HCT116 (cell line): ENCODE measurements at regions not wholly inside any gene's neighbourhood (a gene's known extent, or its start where the extent isn't known, plus 50 kb on each side); places are given as distances from the start of the nearest gene placed in this dataset.

ENCODE experiments used
- ATAC-seq: fragments of 200-7000 bp; cut with Tn5 transposase; 2 replicates; pipeline ENCODE4 v1.9.1; 2020; ENCODE audit warnings: mild to moderate bottlenecking, moderate library complexity
- BruUV-seq: library from RNA; stranded (reverse); fragments of 400-500 nt; replicated peaks from 2 replicates; lab custom pipeline; 2021; lab: Mats Ljungman, UMichigan
- CTCF ChIA-PET: fragments of 300-600 bp; sonication (Branson Sonifier 250); formaldehyde crosslinking; loops from one replicate; lab custom pipeline; 2021; ENCODE audit warnings: antibody characterized with exemption; lab: Charles Lee
- POLR2A ChIA-PET: fragments of 300-600, 350-600 bp; sonication (Branson Sonifier 250); formaldehyde crosslinking; loops from one replicate; lab custom pipeline; 2021; ENCODE audit warnings: antibody characterized with exemption; lab: Charles Lee
- RAD21 ChIA-PET, 2 experiments: fragments of 300-600 bp; sonication (Branson Sonifier 250); formaldehyde crosslinking; loops; one replicate each; lab custom pipeline; 2023; ENCODE audit warnings: low total read pairs in 2 of 2; ENCODE audit not compliant: uncharacterized antibody in 2 of 2, unreplicated experiment in 2 of 2, low non-redundant PET in 1 of 2; lab: Charles Lee
- DNase-seq: peaks from one replicate; pipeline ENCODE4 v3.0.0-alpha.2; 2010; ENCODE audit warnings: low read depth, low spot score
- H2AFZ ChIP-seq: fragments of 200-600 bp; shearing (Covaris generic), sonication (generic); 2 replicates; pipeline ENCODE4 v1.6.1; 2017; ENCODE audit warnings: low read depth, mixed run types, mixed read lengths, antibody characterized with exemption, low read length; ENCODE audit not compliant: poor library complexity, severe bottlenecking
- H3K27ac ChIP-seq: 2 replicates; pipeline ENCODE4 v1.5.1; 2012; ENCODE audit warnings: low read depth, low read length
- H3K27me3 ChIP-seq: fragments of 200-600 bp; sonication (generic); 2 replicates; pipeline ENCODE4 v1.6.1; 2016; ENCODE audit warnings: mixed run types, low read length, mixed read lengths; ENCODE audit not compliant: insufficient read depth
- H3K36me3 ChIP-seq, 2 experiments: fragments of 200-500 bp in 1 of 2; fragments of 200-600 bp in 1 of 2; sonication (Bioruptor generic) in 1 of 2; sonication (generic) in 1 of 2; 2 replicates each; pipeline versions ENCODE4 v1.5.1 to v1.6.1; 2014 to 2016; ENCODE audit warnings: low read length in 2 of 2, inconsistent platforms in 1 of 2, mixed read lengths in 1 of 2, mixed run types in 1 of 2; ENCODE audit not compliant: insufficient read depth in 2 of 2, control insufficient read depth in 1 of 2
- H3K4me1 ChIP-seq, 2 experiments: fragments of 200-600 bp in 1 of 2; sonication (generic) in 1 of 2; 2 replicates each; pipeline versions ENCODE4 v1.5.1 to v1.6.1; 2012 to 2017; ENCODE audit warnings: low read length in 2 of 2, inconsistent platforms in 1 of 2, mild to moderate bottlenecking in 1 of 2, mixed read lengths in 1 of 2, mixed run types in 1 of 2, moderate library complexity in 1 of 2; ENCODE audit not compliant: insufficient read depth in 2 of 2, control insufficient read depth in 1 of 2
- H3K4me2 ChIP-seq: fragments of 200-600 bp; sonication (generic); 2 replicates; pipeline ENCODE4 v1.6.1; 2017; ENCODE audit warnings: mixed run types, low read length, mixed read lengths
- H3K4me3 ChIP-seq, 2 experiments: fragments of 200-600 bp in 1 of 2; sonication (generic) in 1 of 2; replicated peaks in 1 of 2; 2 replicates each; pipeline ENCODE4 v1.5.1; 2011 to 2016; ENCODE audit warnings: low read length in 2 of 2, control low read depth in 1 of 2, low read depth in 1 of 2, mild to moderate bottlenecking in 1 of 2, mixed read lengths in 1 of 2, mixed run types in 1 of 2
- H3K79me2 ChIP-seq: fragments of 200-600 bp; sonication (generic); 2 replicates; pipeline ENCODE4 v1.6.1; 2017; ENCODE audit warnings: mild to moderate bottlenecking, mixed run types, low read length, moderate library complexity, mixed read lengths; ENCODE audit not compliant: insufficient read depth
- H3K9ac ChIP-seq: fragments of 200-600 bp; sonication (generic); 2 replicates; pipeline ENCODE4 v1.6.1; 2016; ENCODE audit warnings: low read length, mixed read lengths
- H3K9me2 ChIP-seq: fragments of 200-600 bp; sonication (generic), shearing (Covaris generic); 2 replicates; pipeline ENCODE4 v1.6.1; 2017; ENCODE audit warnings: mixed run types, mild to moderate bottlenecking, moderate library complexity; ENCODE audit not compliant: insufficient read depth
- H3K9me3 ChIP-seq, 2 experiments: fragments of 200-500 bp in 1 of 2; fragments of 200-600 bp in 1 of 2; sonication (Bioruptor generic) in 1 of 2; sonication (generic) in 1 of 2; 2 replicates each; pipeline ENCODE4 v1.6.1; 2014 to 2017; ENCODE audit warnings: low read length in 2 of 2, mixed read lengths in 2 of 2, inconsistent platforms in 1 of 2, low read depth in 1 of 2, mild to moderate bottlenecking in 1 of 2, mixed run types in 1 of 2, moderate library complexity in 1 of 2; ENCODE audit not compliant: control insufficient read depth in 1 of 2, insufficient read depth in 1 of 2
- H4K20me1 ChIP-seq: fragments of 200-600 bp; sonication (generic), shearing (Covaris generic); 2 replicates; pipeline ENCODE4 v1.6.1; 2017; ENCODE audit warnings: mixed run types, mild to moderate bottlenecking, moderate library complexity; ENCODE audit not compliant: insufficient read depth
- EGR1 ChIP-seq: IDR thresholded peaks from 2 replicates; pipeline ENCODE4 v1.6.1; 2012; ENCODE audit warnings: low read depth
- ELF1 ChIP-seq: IDR thresholded peaks from 2 replicates; pipeline ENCODE4 v1.6.1; 2012; ENCODE audit warnings: low read depth, borderline replicate concordance
- EZH2phosphoT487 ChIP-seq: fragments of 200-600 bp; IDR thresholded peaks from 2 replicates; pipeline ENCODE4 v1.6.1; 2018; ENCODE audit warnings: antibody characterized with exemption, borderline replicate concordance
- FOSL1 ChIP-seq: IDR thresholded peaks from 2 replicates; pipeline ENCODE4 v1.6.1; 2012; ENCODE audit warnings: low read depth
- JUND ChIP-seq: IDR thresholded peaks from 2 replicates; pipeline ENCODE4 v1.6.1; 2012
- POLR2A ChIP-seq: IDR thresholded peaks from 2 replicates; pipeline ENCODE4 v1.7.0; 2011; ENCODE audit warnings: borderline replicate concordance; ENCODE audit not compliant: insufficient read depth, insufficient read length; ENCODE audit errors: extremely low read depth
- POLR2AphosphoS5 ChIP-seq: IDR thresholded peaks from 2 replicates; pipeline ENCODE4 v1.6.1; 2011; ENCODE audit warnings: mild to moderate bottlenecking, low read depth, low read length, moderate library complexity
- RAD21 ChIP-seq: IDR thresholded peaks from 2 replicates; pipeline ENCODE4 v1.6.1; 2012; ENCODE audit warnings: low read depth, mild to moderate bottlenecking
- SP1 ChIP-seq: IDR thresholded peaks from 2 replicates; pipeline ENCODE4 v1.6.1; 2012; ENCODE audit warnings: low read depth
- TCF7L2 ChIP-seq: IDR thresholded peaks from 2 replicates; pipeline ENCODE4 v1.7.0; 2011; ENCODE audit warnings: borderline replicate concordance, inconsistent platforms; ENCODE audit not compliant: insufficient read depth, insufficient read length; ENCODE audit errors: extremely low read depth
- ZFX ChIP-seq: fragments of 450-650 bp; IDR thresholded peaks from 2 replicates; pipeline ENCODE4 v1.6.1; 2017
- intact Hi-C: fragments of 100-400 bp; cut with micrococcal nuclease; formaldehyde crosslinking; loops from 2 replicates; pipeline ENCODE4 v1.10.0; 2022
- TF ChIP-seq, protein P1 (sequence below): IDR thresholded peaks from 2 replicates; pipeline ENCODE4 v1.6.1; 2012
- TF ChIP-seq, protein P2 (sequence below), 3 experiments: fragments of 200-600 bp in 1 of 3; sonication (generic) in 1 of 3; IDR thresholded peaks in 2 of 3; conservative IDR thresholded peaks in 1 of 3; 2 replicates each; pipeline ENCODE4 v1.5.1; 2012 to 2017; ENCODE audit warnings: low read depth in 2 of 3, low read length in 2 of 3, antibody characterized with exemption in 1 of 3, borderline replicate concordance in 1 of 3, control low read depth in 1 of 3, mild to moderate bottlenecking in 1 of 3, mixed read lengths in 1 of 3, mixed run types in 1 of 3, moderate library complexity in 1 of 3; ENCODE audit not compliant: insufficient read depth in 1 of 3
- TF ChIP-seq, protein P3 (sequence below): IDR thresholded peaks from 2 replicates; pipeline ENCODE4 v1.6.1; 2012

DNA sequence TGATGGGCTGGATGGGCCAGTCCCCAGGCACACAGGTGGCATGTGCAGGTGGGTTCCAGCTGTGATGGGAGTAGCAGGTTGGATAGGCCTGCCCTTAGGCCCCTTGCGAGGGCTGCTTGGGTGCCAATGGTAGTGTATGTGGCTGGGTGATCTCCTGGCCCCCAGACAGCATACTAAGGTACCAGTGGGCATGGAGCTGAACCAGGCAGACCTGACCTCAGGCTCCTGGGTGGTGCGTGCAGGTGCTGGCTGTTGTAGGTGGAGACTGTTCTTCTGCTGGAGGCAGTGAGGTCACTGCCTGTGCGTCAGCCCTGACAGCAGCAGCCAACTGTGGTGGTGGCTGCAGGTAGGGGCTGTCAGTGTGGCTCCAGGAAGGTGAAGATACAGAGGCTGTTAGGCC lies 384.7 kb downstream of the ANKRD7 start:
- no TSS peak for BruUV-seq
- H3K4me3 ChIP-seq: no peak overlapping the region
- TF ChIP-seq POLR2A: no peak
- TF ChIP-seq, protein P1, sequence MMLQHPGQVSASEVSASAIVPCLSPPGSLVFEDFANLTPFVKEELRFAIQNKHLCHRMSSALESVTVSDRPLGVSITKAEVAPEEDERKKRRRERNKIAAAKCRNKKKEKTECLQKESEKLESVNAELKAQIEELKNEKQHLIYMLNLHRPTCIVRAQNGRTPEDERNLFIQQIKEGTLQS: no peak
- TF ChIP-seq, all 23 proteins: peak for 0
- no peak overlapping the region for H3K27ac ChIP-seq
- H3K79me2 ChIP-seq: no peaks in the 10 kb centered on the region
- ChIA-PET CTCF (no interaction called here), RAD21 (no interaction called here), POLR2A (no interaction called here)
- no peaks in the 10 kb centered on the region for H3K9me3 ChIP-seq
- H3K4me1 ChIP-seq: no peaks in the 10 kb centered on the region
- ATAC-seq (no peak), DNase-seq (no peak)
- no peak overlapping the region for H2AFZ ChIP-seq
- H4K20me1 ChIP-seq: no peaks in the 10 kb centered on the region
- no peak overlapping the region for H3K9ac ChIP-seq
- H3K27me3 ChIP-seq: no peaks in the 10 kb centered on the region
- peaks cover 3% of the 10 kb centered on the region; the same call in 1 of the 2 replicates for H3K9me2 ChIP-seq
- H3K4me2 ChIP-seq: no peak overlapping the region
- H3K36me3 ChIP-seq: no peaks in the 10 kb centered on the region
- intact Hi-C loops: no loop called here

DNA sequence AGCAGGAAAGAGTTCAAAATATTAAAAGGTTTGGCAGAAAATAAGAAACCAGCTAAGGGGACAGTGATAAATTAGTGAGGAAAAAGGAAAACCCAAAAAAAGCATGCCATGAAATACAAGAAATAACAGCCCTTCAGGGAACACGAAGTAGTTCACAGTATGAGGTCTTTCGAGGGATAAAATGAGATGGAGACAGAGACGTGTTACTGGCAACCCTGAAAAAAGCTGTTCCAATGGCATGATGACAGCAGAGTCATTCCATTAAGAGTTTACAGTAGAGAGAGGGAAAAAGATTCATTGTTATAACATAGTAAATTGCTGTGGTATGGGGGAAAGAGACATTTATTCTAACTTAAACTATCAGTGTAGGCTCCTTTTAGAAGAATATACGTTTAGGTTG lies 391.2 kb downstream of the ANKRD7 start:
- POLR2A ChIA-PET: no interaction called here
- CTCF ChIA-PET: no interaction called here
- no peaks in the 10 kb centered on the region for H3K9me3 ChIP-seq
- no TSS peak for BruUV-seq
- intact Hi-C loops: no loop called here
- TF ChIP-seq POLR2AphosphoS5 (no peak), FOSL1 (no peak), POLR2A (no peak), EGR1 (no peak), TCF7L2 (no peak), RAD21 (no peak), EZH2phosphoT487 (no peak), SP1 (no peak), ELF1 (no peak), ZFX (no peak), JUND (no peak)
- TF ChIP-seq, protein P2, sequence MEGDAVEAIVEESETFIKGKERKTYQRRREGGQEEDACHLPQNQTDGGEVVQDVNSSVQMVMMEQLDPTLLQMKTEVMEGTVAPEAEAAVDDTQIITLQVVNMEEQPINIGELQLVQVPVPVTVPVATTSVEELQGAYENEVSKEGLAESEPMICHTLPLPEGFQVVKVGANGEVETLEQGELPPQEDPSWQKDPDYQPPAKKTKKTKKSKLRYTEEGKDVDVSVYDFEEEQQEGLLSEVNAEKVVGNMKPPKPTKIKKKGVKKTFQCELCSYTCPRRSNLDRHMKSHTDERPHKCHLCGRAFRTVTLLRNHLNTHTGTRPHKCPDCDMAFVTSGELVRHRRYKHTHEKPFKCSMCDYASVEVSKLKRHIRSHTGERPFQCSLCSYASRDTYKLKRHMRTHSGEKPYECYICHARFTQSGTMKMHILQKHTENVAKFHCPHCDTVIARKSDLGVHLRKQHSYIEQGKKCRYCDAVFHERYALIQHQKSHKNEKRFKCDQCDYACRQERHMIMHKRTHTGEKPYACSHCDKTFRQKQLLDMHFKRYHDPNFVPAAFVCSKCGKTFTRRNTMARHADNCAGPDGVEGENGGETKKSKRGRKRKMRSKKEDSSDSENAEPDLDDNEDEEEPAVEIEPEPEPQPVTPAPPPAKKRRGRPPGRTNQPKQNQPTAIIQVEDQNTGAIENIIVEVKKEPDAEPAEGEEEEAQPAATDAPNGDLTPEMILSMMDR (IDR thresholded peaks at IDR 0.05 in 2 of 3, conservative IDR thresholded peaks at IDR 0.05 in 1 of 3; ENCODE audit: borderline replicate concordance in 1 of 3, insufficient read depth in 1 of 3, low read depth in 2 of 3, low read length in 2 of 3): no peak
- TF ChIP-seq, protein P1: no peak
- TF ChIP-seq, protein P3, sequence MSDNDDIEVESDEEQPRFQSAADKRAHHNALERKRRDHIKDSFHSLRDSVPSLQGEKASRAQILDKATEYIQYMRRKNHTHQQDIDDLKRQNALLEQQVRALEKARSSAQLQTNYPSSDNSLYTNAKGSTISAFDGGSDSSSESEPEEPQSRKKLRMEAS: no peak
- no peak overlapping the region for H3K27ac ChIP-seq
- no peak overlapping the region for H3K9ac ChIP-seq
- ATAC-seq (no peak), DNase-seq (no peak)
- H3K36me3 ChIP-seq: no peaks in the 10 kb centered on the region
- H2AFZ ChIP-seq: no peak overlapping the region
- RAD21 ChIA-PET: no interaction called here
- no peak overlapping the region for H3K4me2 ChIP-seq
- H4K20me1 ChIP-seq: no peaks in the 10 kb centered on the region
- H3K4me3 ChIP-seq: no peak overlapping the region
- no peaks in the 10 kb centered on the region for H3K4me1 ChIP-seq
- peaks cover 3% of the 10 kb centered on the region; the same call in 1 of the 2 replicates for H3K9me2 ChIP-seq
- H3K27me3 ChIP-seq: no peaks in the 10 kb centered on the region
- no peaks in the 10 kb centered on the region for H3K79me2 ChIP-seq
